ENCODE measurements at regions not wholly inside any gene's neighbourhood (a gene's known extent, or its start where the extent isn't known, plus 50 kb on each side); places are given as distances from the start of the nearest gene placed in this dataset.

- Histone ChIP-seq H3K27ac (ENCODE audit: control insufficient read depth, insufficient read depth, low read length) (no peak overlapping the region), H3K4me3 (ENCODE audit: control insufficient read depth in 2 of 3, extremely low read depth in 1 of 3, insufficient read depth in 2 of 3, low read depth in 1 of 3, low read length in 3 of 3) (no peak overlapping the region), H3K9ac (ENCODE audit: control insufficient read depth, extremely low read depth, insufficient read depth, low read length) (no peak overlapping the region), H3K4me1 (ENCODE audit: control insufficient read depth, extremely low read depth, insufficient read depth, low read length) (peaks cover 16% of the 10 kb centered on the region), H3K27me3 (ENCODE audit: control insufficient read depth, extremely low read depth, insufficient read depth, low read length) (no peaks in the 10 kb centered on the region), H2AFZ (ENCODE audit: control insufficient read depth, low read length) (peak overlapping the region; percentile 93), H3K79me2 (ENCODE audit: control insufficient read depth, insufficient read depth, low read length) (no peaks in the 10 kb centered on the region), H3K9me3 (ENCODE audit: control insufficient read depth, low read depth, low read length) (no peaks in the 10 kb centered on the region), H3K9me1 (ENCODE audit: control insufficient read depth, extremely low read depth, insufficient read depth, low read length) (no peaks in the 10 kb centered on the region), H4K20me1 (ENCODE audit: control insufficient read depth, extremely low read depth, insufficient read depth, low read length) (no peaks in the 10 kb centered on the region), H3K4me2 (ENCODE audit: control insufficient read depth, extremely low read depth, insufficient read depth, low read depth, low read length) (peak overlapping the region; percentile 65), H3K36me3 (ENCODE audit: control insufficient read depth in 2 of 2, extremely low read depth in 1 of 2, insufficient read depth in 2 of 2, low read length in 2 of 2) (no peaks in the 10 kb centered on the region)
- DNase-seq (ENCODE audit: low read depth, low spot score): no peak
- dilution Hi-C loops (cut with MboI; ENCODE audit: extremely low pct_ligation_motif_present, low sequenced_read_pairs): no loop called here
- no peak for TF ChIP-seq EZH2 (IDR thresholded peaks at IDR 0.05; ENCODE audit: low read length)
- TF ChIP-seq CTCF (optimal IDR thresholded peaks at IDR 0.05 in 1 of 3, IDR thresholded peaks at IDR 0.05 in 1 of 3, conservative IDR thresholded peaks at IDR 0.05 in 1 of 3; ENCODE audit: extremely low read depth in 1 of 3, insufficient read depth in 2 of 3, low read length in 3 of 3): no peak
- no peak for FAIRE-seq
Observed at GRCh38 chr1:113248494-113248893, 141.8 kb upstream of the MAGI3 start.

- no peaks in the 10 kb centered on the region for H3K9me1 ChIP-seq (ENCODE audit: control insufficient read depth, extremely low read depth, insufficient read depth, low read length)
- H3K9ac ChIP-seq (ENCODE audit: control insufficient read depth, extremely low read depth, insufficient read depth, low read length): no peak overlapping the region
- H2AFZ ChIP-seq (ENCODE audit: control insufficient read depth, low read length): no peak overlapping the region
- TF ChIP-seq CTCF (optimal IDR thresholded peaks at IDR 0.05 in 1 of 3, IDR thresholded peaks at IDR 0.05 in 1 of 3, conservative IDR thresholded peaks at IDR 0.05 in 1 of 3; ENCODE audit: extremely low read depth in 1 of 3, insufficient read depth in 2 of 3, low read length in 3 of 3) (no peak), EZH2 (IDR thresholded peaks at IDR 0.05; ENCODE audit: low read length) (no peak)
- no peak overlapping the region for H3K4me2 ChIP-seq (ENCODE audit: control insufficient read depth, extremely low read depth, insufficient read depth, low read depth, low read length)
- FAIRE-seq (no peak), DNase-seq (ENCODE audit: low read depth, low spot score) (no peak)
- H3K4me3 ChIP-seq (ENCODE audit: control insufficient read depth in 2 of 3, extremely low read depth in 1 of 3, insufficient read depth in 2 of 3, low read depth in 1 of 3, low read length in 3 of 3): no peak overlapping the region
- no peak overlapping the region for H3K27ac ChIP-seq (ENCODE audit: control insufficient read depth, insufficient read depth, low read length)
- no peaks in the 10 kb centered on the region for H3K27me3 ChIP-seq (ENCODE audit: control insufficient read depth, extremely low read depth, insufficient read depth, low read length)
- H3K79me2 ChIP-seq (ENCODE audit: control insufficient read depth, insufficient read depth, low read length): no peaks in the 10 kb centered on the region
- dilution Hi-C loops (cut with MboI; ENCODE audit: extremely low pct_ligation_motif_present, low sequenced_read_pairs): no loop called here
- H3K4me1 ChIP-seq (ENCODE audit: control insufficient read depth, extremely low read depth, insufficient read depth, low read length): peaks cover 16% of the 10 kb centered on the region
- H4K20me1 ChIP-seq (ENCODE audit: control insufficient read depth, extremely low read depth, insufficient read depth, low read length): no peaks in the 10 kb centered on the region
- no peaks in the 10 kb centered on the region for H3K9me3 ChIP-seq (ENCODE audit: control insufficient read depth, low read depth, low read length)
- H3K36me3 ChIP-seq (ENCODE audit: control insufficient read depth in 2 of 2, extremely low read depth in 1 of 2, insufficient read depth in 2 of 2, low read length in 2 of 2): no peaks in the 10 kb centered on the region
Observed at GRCh38 chr1:113250161-113250560, 140.2 kb upstream of the MAGI3 start.

All from keratinocyte (primary cell).